ENCODE measurements at regions not wholly inside any gene's neighbourhood (a gene's known extent, or its start where the extent isn't known, plus 50 kb on each side); places are given as distances from the start of the nearest gene placed in this dataset.

- TF ChIP-seq, protein P1, sequence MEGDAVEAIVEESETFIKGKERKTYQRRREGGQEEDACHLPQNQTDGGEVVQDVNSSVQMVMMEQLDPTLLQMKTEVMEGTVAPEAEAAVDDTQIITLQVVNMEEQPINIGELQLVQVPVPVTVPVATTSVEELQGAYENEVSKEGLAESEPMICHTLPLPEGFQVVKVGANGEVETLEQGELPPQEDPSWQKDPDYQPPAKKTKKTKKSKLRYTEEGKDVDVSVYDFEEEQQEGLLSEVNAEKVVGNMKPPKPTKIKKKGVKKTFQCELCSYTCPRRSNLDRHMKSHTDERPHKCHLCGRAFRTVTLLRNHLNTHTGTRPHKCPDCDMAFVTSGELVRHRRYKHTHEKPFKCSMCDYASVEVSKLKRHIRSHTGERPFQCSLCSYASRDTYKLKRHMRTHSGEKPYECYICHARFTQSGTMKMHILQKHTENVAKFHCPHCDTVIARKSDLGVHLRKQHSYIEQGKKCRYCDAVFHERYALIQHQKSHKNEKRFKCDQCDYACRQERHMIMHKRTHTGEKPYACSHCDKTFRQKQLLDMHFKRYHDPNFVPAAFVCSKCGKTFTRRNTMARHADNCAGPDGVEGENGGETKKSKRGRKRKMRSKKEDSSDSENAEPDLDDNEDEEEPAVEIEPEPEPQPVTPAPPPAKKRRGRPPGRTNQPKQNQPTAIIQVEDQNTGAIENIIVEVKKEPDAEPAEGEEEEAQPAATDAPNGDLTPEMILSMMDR (IDR thresholded peaks at IDR 0.05; ENCODE audit: low read length): no peak
- TF ChIP-seq EZH2phosphoT487 (IDR thresholded peaks at IDR 0.05; ENCODE audit: low read length) (no peak), EZH2 (optimal IDR thresholded peaks at IDR 0.05; ENCODE audit: low read depth, low read length) (no peak)
Observed at GRCh38 chrX:128862557-128862956, 660.7 kb downstream of the SMARCA1 start.
